DMS 273 (cell line): ENCODE measurements at regions not wholly inside any gene's neighbourhood (a gene's known extent, or its start where the extent isn't known, plus 50 kb on each side); places are given as distances from the start of the nearest gene placed in this dataset.

Source experiments
- DNase-seq: peaks from one replicate; lab custom pipeline; 2025; ENCODE audit not compliant: unreplicated experiment; lab: John Stamatoyannopoulos, UW

DNA sequence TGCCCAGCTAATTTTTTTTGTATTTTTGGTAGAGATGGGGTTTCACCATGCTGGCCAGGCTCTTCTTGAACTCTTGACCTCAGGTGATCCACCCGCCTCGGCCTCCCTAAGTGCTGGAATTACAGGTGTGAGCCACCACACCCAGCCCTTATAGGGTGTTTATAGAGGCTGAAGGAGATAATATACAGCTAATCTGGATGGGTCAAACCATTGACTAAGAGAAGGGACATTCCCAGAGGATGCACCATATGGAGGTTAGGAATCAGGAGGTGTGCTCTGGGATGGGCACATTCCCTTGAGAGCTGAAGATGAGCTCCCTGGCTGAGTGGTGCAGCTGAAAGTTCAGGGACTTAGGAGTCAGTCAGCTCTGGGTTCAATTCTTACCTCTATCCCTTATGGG lies 68.3 kb upstream of the SHISA3 start:
- DNase-seq, result no peak

DNA sequence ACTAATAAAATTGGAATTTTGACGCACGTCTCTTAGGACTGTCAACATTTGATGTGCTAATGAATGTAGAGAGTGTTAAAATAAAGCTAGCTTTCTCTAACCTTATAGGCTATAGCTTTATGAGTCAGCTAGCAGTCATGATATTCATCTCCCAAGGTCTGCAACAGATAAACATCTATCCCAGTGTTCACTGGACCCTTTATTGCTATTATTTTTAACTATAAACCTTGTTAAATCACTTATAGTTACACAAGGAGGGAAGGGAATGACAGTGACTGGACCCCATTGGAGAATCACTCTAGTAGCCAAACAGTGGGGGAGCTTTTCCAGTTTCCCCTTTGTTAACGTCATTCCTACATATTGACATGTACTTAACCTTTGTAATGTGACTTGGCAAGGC lies 67.9 kb upstream of the SHISA3 start:
- no peak for DNase-seq

GRCh38 chr4:42330002-42330592 lies 67.2 kb upstream of the SHISA3 start:
- no peak for DNase-seq

DNA sequence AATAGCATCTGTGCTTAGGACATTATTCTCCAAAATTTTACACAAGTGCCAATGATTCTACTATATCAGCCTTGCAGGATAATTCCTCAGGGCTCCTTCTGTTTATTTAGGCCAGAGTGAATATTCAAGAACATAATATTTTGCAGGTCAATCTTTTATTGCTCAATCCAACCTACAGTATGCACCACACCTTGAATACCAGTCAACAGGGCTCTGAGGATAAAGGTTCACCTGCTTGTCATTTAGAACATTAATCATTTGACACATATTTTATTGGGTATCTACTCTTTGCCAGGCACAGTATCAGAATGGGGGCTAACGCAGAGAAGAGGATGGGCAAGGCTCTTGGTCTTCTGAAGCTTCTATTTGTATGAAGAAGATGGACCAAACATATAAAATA lies 66.2 kb upstream of the SHISA3 start:
- DNase-seq, result no peak

GRCh38 chr4:42331914-42332368 lies 65.3 kb upstream of the SHISA3 start:
- no peak for DNase-seq

- no peak for DNase-seq
These were observed 57.3 kb upstream of the SHISA3 start for GRCh38 chr4:42339935-42340406.

GRCh38 chr4:42341518-42342026 lies 55.7 kb upstream of the SHISA3 start:
- no peak for DNase-seq

DNA sequence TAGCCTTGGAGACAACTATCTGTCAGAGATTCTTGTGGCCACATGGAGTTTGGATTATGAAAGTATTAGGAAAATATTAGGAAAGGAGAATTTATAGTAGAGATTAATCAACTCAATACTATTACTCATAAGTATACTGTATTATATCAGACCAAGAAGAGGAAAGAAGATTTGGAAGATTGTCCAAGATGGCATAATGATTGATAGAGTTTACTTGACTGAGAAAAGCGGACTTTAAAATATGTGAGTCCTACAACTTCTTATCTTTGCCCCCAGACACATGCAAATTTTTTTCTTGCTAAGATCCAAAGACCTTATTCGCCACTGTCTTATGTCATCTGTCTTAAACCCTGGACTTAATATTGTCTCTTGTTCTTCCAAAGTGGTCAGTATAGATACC lies 54.8 kb upstream of the SHISA3 start:
- no peak for DNase-seq

- DNase-seq, result no peak
These were observed 53.0 kb upstream of the SHISA3 start for GRCh38 chr4:42344309-42344708.

- no peak for DNase-seq
These were observed 52.5 kb upstream of the SHISA3 start for GRCh38 chr4:42344749-42345148.

- no peak for DNase-seq
These were observed 51.2 kb upstream of the SHISA3 start for GRCh38 chr4:42345962-42346544.

GRCh38 chr4:42347076-42347475 lies 50.2 kb upstream of the SHISA3 start:
- no peak for DNase-seq
